Bronchial epithelial cell (primary cell): ENCODE measurements at regions not wholly inside any gene's neighbourhood (a gene's known extent, or its start where the extent isn't known, plus 50 kb on each side); places are given as distances from the start of the nearest gene placed in this dataset.

Experiments
- DNase-seq: peaks from one replicate; pipeline ENCODE4 v3.0.0-alpha.2; 2010; ENCODE audit warnings: low read depth
- FAIRE-seq: peaks from 2 replicates; lab custom pipeline; 2011; peaks lifted over from hg19 to GRCh38; lab: Jason Lieb, UNC
- H3K27me3 ChIP-seq: 2 replicates; pipeline ENCODE4 v1.5.1; 2011; ENCODE audit warnings: low read length; ENCODE audit not compliant: control insufficient read depth, insufficient read depth
- H3K36me3 ChIP-seq: 2 replicates; pipeline ENCODE4 v1.5.1; 2011; ENCODE audit warnings: low read length; ENCODE audit not compliant: control insufficient read depth, insufficient read depth
- H3K4me3 ChIP-seq: 2 replicates; pipeline ENCODE4 v1.5.1; 2011; ENCODE audit warnings: mild to moderate bottlenecking, low read depth, low read length, control low read depth
- CTCF ChIP-seq: IDR thresholded peaks from 2 replicates; pipeline ENCODE4 v1.5.1; 2011; ENCODE audit warnings: mild to moderate bottlenecking, moderate library complexity, low read length, control low read depth, inconsistent platforms; ENCODE audit not compliant: insufficient read depth, severe bottlenecking

- Histone ChIP-seq H3K36me3 (no peaks in the 10 kb centered on the region), H3K4me3 (no peak overlapping the region), H3K27me3 (no peaks in the 10 kb centered on the region)
- DNase-seq (no peak), FAIRE-seq (no peak)
- no peak for TF ChIP-seq CTCF
Observed at GRCh38 chr9:31520301-31521085, 864.0 kb upstream of the ACO1 start.

GRCh38 chr9:31535651-31536050 is 848.8 kb upstream of the ACO1 start:
- no peak for TF ChIP-seq CTCF
- DNase-seq (no peak), FAIRE-seq (no peak)
- no peak overlapping the region for H3K4me3 ChIP-seq
- H3K36me3 ChIP-seq: no peaks in the 10 kb centered on the region
- no peaks in the 10 kb centered on the region for H3K27me3 ChIP-seq

- DNase-seq (no peak), FAIRE-seq (no peak)
- H3K36me3 ChIP-seq: no peaks in the 10 kb centered on the region
- no peak overlapping the region for H3K4me3 ChIP-seq
- H3K27me3 ChIP-seq: no peaks in the 10 kb centered on the region
- no peak for TF ChIP-seq CTCF
Observed at GRCh38 chr9:31536471-31536870, 848.0 kb upstream of the ACO1 start.

DNA sequence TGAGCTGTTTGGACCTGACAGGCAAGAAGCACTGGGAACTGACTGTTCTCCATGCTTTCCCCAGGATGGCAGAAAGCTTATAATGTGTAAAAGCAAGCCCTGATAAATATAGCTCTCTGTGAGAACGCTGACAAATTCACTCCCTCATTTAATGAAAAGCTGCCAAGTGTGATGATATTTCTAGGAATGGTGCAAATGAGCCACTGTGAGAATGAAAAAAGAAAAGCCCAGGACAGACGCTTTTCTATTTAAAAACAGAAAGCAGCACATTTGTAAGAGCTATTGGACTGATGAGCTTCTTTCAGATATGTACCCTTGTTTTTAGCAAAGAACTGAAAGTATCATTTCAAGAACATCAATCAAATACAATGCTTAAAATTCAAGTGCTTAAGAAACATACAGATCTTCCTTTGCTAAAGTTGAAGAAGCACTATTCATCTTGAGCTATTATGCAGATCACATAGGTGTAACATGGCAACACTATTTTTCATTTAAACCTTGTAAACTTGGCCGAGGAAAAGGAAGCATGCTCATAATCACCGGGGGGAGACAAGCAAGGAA is 842.6 kb upstream of the ACO1 start:
- FAIRE-seq: no peak
- Histone ChIP-seq H3K27me3 (no peaks in the 10 kb centered on the region), H3K36me3 (no peaks in the 10 kb centered on the region), H3K4me3 (no peak overlapping the region)
- TF ChIP-seq CTCF: no peak
- DNase-seq: no peak

DNA sequence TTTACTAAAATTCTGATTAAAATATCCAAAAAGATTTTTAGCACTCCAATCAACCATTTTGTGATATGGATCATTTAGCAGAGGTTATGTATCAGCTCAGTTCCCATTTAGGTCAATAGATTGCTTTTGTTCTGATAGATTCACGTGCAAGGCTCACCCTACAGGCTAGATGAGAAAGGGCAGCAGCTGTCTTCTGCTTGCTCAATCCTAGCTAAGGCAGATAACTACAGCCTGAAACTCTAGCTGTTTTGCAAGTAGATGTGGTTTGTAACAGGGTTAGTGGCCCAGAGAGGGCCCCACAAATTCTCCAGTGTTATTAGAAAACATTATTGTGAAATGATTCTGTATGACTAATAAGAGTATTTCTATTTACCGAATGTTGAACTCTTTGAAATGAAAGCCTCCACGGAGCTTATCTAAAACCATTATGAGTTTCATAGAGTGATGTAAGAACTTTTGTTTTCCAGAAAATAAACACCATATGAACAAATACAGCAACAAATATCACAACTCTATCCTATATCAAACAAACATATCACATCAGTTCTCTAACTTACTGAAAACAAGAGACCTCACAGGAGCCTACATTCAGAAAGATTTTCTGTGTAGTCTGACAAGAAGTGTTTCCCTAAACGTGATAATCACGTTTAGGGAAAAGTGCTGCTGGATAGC is 841.9 kb upstream of the ACO1 start:
- DNase-seq (peak; percentile 92), FAIRE-seq (no peak)
- Histone ChIP-seq H3K36me3 (no peaks in the 10 kb centered on the region), H3K27me3 (no peaks in the 10 kb centered on the region), H3K4me3 (no peak overlapping the region)
- TF ChIP-seq CTCF: peak; percentile 66
